Testis (tissue), 2 donors: ENCODE measurements at regions not wholly inside any gene's neighbourhood (a gene's known extent, or its start where the extent isn't known, plus 50 kb on each side); places are given as distances from the start of the nearest gene placed in this dataset.
A peak's percentile ranks its signal among the peaks of the same experiment; 100 is the strongest.

Experiments
- DNase-seq: peaks from one replicate; pipeline ENCODE4 v3.0.0-alpha.2; 2019
- H3K27ac ChIP-seq, 2 donors: fragments of 200-600 bp; sonication (generic); one replicate each; pipeline ENCODE4 v1.5.1; 2019
- H3K27me3 ChIP-seq: fragments of 200-600 bp; sonication (generic); one replicate; pipeline ENCODE4 v1.5.1; 2019
- H3K36me3 ChIP-seq: fragments of 200-600 bp; sonication (generic); one replicate; pipeline ENCODE4 v1.5.1; 2017; ENCODE audit warnings: low read depth; ENCODE audit errors: missing control alignments
- H3K4me1 ChIP-seq: fragments of 200-600 bp; sonication (generic); one replicate; pipeline ENCODE4 v1.5.1; 2019
- H3K4me3 ChIP-seq, 2 donors: fragments of 200-600 bp; sonication (generic); one replicate each; pipeline ENCODE4 v1.5.1; 2017 to 2019
- H3K9me3 ChIP-seq: fragments of 200-600 bp; sonication (generic); one replicate; pipeline ENCODE4 v1.5.1; 2017
- POLR2A ChIP-seq: fragments of 450-650 bp; IDR thresholded peaks from one replicate; pipeline ENCODE4 v1.6.1; 2017; ENCODE audit warnings: antibody characterized with exemption, mild to moderate bottlenecking, moderate library complexity
- WGBS, 2 donors: methylation state at CpG; one replicate each; pipeline ENCODE4 v1.1.5; 2018; 5-methylcytosine and 5-hydroxymethylcytosine counted together
- intact Hi-C: fragments of 100-400 bp; cut with DNase I; formaldehyde crosslinking; loops from one replicate; pipeline ENCODE4 v1.15.1; 2023; ENCODE audit warnings: low total_unique reads
- TF ChIP-seq, protein P1 (sequence below), 3 experiments: fragments of 450-650 bp in 2 of 3; fragments of 200-600 bp in 1 of 3; sonication (generic) in 1 of 3; IDR thresholded peaks; one replicate each; pipeline ENCODE4 v1.5.1; 2016 to 2019; ENCODE audit warnings: antibody characterized with exemption in 3 of 3, mild to moderate bottlenecking in 2 of 3, moderate library complexity in 1 of 3

DNA sequence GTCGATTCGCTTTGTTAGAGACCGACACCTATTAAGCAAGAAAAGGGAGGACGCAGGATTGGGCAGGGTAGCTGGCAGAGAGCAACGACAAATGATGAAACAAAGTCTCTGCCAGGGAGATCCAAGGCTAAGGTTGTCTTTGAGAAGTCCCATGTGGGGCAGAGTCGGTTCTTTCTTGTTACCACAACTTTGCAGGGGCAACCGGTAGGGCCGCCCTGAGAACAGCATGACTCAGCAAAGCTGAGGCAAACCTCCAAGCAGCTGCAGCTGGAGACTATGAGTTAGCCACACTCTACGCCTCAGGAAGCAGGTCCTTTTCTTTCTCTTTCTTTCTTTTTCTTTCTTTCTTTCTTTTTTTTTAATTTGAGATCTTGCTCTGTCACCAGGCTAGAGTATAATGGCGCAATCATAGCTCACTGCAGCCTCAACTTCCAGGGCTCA, 452.3 kb upstream of the ID2 start:
- no peaks in the 10 kb centered on the region for H3K27me3 ChIP-seq
- WGBS, 2 donors = 56 to 63% methylated on average over 10 of the region's 10 CpGs
- TF ChIP-seq POLR2A = no peak
- TF ChIP-seq, protein P1, sequence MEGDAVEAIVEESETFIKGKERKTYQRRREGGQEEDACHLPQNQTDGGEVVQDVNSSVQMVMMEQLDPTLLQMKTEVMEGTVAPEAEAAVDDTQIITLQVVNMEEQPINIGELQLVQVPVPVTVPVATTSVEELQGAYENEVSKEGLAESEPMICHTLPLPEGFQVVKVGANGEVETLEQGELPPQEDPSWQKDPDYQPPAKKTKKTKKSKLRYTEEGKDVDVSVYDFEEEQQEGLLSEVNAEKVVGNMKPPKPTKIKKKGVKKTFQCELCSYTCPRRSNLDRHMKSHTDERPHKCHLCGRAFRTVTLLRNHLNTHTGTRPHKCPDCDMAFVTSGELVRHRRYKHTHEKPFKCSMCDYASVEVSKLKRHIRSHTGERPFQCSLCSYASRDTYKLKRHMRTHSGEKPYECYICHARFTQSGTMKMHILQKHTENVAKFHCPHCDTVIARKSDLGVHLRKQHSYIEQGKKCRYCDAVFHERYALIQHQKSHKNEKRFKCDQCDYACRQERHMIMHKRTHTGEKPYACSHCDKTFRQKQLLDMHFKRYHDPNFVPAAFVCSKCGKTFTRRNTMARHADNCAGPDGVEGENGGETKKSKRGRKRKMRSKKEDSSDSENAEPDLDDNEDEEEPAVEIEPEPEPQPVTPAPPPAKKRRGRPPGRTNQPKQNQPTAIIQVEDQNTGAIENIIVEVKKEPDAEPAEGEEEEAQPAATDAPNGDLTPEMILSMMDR (IDR thresholded peaks at IDR 0.05) = no peak
- intact Hi-C loops = no loop called here
- no peaks in the 10 kb centered on the region for H3K9me3 ChIP-seq
- peak overlapping the region in 1 of 2 donors; percentile 55 for H3K27ac ChIP-seq
- peak; percentile 75 for DNase-seq
- H3K4me3 ChIP-seq = no peak overlapping the region
- no peaks in the 10 kb centered on the region for H3K36me3 ChIP-seq
- peaks cover 2% of the 10 kb centered on the region for H3K4me1 ChIP-seq

DNA sequence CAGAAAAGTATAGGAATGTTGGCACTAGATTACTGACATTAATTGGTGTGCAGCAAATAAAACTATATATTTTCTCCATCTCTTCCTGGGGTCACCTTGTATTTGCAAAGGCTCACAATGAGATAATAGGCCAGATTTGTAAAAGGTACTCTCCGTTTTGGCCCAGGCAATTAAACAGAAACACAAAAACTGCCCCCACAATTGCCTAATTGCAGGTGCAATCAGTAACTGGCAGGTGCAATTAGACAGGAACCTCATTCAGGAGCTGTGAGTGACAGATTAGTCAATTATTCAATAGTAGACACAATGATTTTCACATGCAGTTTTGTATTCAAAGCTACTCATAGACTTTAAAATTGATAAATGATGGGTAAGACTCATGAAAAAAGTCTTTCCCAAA, 451.4 kb upstream of the ID2 start:
- no peak overlapping the region for H3K27ac ChIP-seq
- no peaks in the 10 kb centered on the region for H3K27me3 ChIP-seq
- H3K4me3 ChIP-seq = no peak overlapping the region
- intact Hi-C loops = no loop called here
- H3K4me1 ChIP-seq = peaks cover 11% of the 10 kb centered on the region
- no peak for DNase-seq
- H3K36me3 ChIP-seq = no peaks in the 10 kb centered on the region
- TF ChIP-seq, protein P1 (IDR thresholded peaks at IDR 0.05) = no peak
- TF ChIP-seq POLR2A = no peak
- 73 to 80% methylated on average over 1 of the region's 1 CpG for WGBS, 2 donors
- H3K9me3 ChIP-seq = no peaks in the 10 kb centered on the region

DNA sequence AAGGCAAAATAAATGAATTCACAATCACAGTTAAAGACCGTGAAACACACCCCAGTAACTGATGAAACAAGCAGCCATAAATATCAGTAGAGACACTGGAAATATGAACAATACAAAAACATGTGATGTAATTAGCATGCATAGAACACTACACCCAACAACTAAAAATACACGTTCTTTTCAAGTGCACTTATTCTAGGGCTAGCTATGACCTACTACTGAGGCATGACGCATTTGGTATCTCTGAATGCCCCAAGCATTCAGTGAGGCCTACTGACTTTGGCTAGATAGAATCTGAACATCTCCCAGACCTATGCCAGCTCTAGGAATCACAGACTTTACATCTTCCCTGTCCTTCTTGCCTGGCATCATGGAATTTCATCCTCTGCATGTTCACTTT, 450.0 kb upstream of the ID2 start:
- H3K4me3 ChIP-seq = no peak overlapping the region
- DNase-seq = no peak
- H3K36me3 ChIP-seq = no peaks in the 10 kb centered on the region
- intact Hi-C loops = no loop called here
- no peaks in the 10 kb centered on the region for H3K9me3 ChIP-seq
- H3K27ac ChIP-seq = no peak overlapping the region
- no peak for TF ChIP-seq POLR2A
- TF ChIP-seq, protein P1 (IDR thresholded peaks at IDR 0.05) = no peak
- H3K27me3 ChIP-seq = no peaks in the 10 kb centered on the region
- H3K4me1 ChIP-seq = peaks cover 12% of the 10 kb centered on the region
- WGBS, 2 donors = 93 to 95% methylated on average over 3 of the region's 3 CpGs

DNA sequence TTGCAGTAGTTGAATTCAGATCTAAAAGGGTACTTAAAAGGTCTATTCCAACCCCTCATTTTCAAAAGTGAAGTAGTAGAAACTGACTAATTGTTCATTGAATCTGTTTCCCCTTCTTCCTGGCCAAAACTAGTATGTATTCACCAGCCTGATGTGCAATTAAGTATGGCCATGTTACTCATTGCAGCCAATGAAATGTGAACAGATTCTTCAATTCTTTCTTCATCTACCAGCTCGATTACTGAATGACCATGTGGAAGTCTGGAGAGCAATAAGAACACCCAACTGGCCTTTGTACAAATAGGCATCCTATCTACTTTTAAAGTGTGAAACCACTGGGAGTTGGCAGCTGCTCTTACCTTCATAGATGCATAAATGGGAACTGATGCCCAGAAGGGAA, 449.0 kb upstream of the ID2 start:
- H3K4me1 ChIP-seq = peaks cover 19% of the 10 kb centered on the region
- H3K27ac ChIP-seq = no peak overlapping the region
- H3K36me3 ChIP-seq = no peaks in the 10 kb centered on the region
- DNase-seq = no peak
- WGBS, 2 donors = 79% methylated on average over 1 of the region's 1 CpG
- TF ChIP-seq, protein P1 (IDR thresholded peaks at IDR 0.05) = no peak
- no peak for TF ChIP-seq POLR2A
- intact Hi-C loops = no loop called here
- H3K9me3 ChIP-seq = no peaks in the 10 kb centered on the region
- H3K4me3 ChIP-seq = no peak overlapping the region
- no peaks in the 10 kb centered on the region for H3K27me3 ChIP-seq

DNA sequence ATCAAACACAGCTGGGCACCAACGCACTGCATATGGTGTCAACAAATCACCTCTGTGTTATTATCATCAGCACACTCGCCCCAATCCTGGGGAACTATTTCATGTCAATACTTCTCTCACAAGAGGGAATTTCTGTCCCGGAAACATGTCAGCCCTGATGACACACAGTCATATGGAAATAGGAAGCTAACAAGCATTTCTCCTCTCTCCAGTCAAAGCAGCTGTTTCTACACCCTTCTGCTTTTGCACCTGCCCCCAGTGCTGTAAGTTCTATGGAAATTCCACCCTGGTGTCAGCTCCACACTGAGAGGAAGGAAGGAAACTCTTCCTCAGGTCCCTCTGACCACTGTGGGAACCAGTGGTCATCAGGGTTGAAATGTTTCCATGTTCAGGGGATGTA, 447.6 kb upstream of the ID2 start:
- no peaks in the 10 kb centered on the region for H3K27me3 ChIP-seq
- peaks cover 27% of the 10 kb centered on the region for H3K4me1 ChIP-seq
- 89 to 90% methylated on average over 3 of the region's 3 CpGs for WGBS, 2 donors
- H3K4me3 ChIP-seq = no peak overlapping the region
- DNase-seq = peak; percentile 21
- no peaks in the 10 kb centered on the region for H3K9me3 ChIP-seq
- no peak overlapping the region for H3K27ac ChIP-seq
- no peaks in the 10 kb centered on the region for H3K36me3 ChIP-seq
- TF ChIP-seq, protein P1 (IDR thresholded peaks at IDR 0.05) = no peak
- no peak for TF ChIP-seq POLR2A
- intact Hi-C loops = no loop called here
